GM21360 (cell line): ENCODE measurements at regions not wholly inside any gene's neighbourhood (a gene's known extent, or its start where the extent isn't known, plus 50 kb on each side); places are given as distances from the start of the nearest gene placed in this dataset.
"Not testable (repeated sequence)": the region's sequence is repeated elsewhere in the genome, so short reads cannot be mapped to it uniquely, and the experiment has no call there.

Experiments used
- ATAC-seq: cut with Tn5 transposase; IDR thresholded peaks from one replicate; pipeline ENCODE4 v1.9.1; 2021; ENCODE audit warnings: mild to moderate bottlenecking, moderate library complexity; ENCODE audit not compliant: unreplicated experiment

- ATAC-seq: no peak
Observed at GRCh38 chr11:106480581-106481190, 403.2 kb downstream of the AASDHPPT start.

- no peak for ATAC-seq
Observed at GRCh38 chr11:106482917-106483785, 405.7 kb downstream of the AASDHPPT start.

GRCh38 chr11:106491751-106492150 is 414.3 kb downstream of the AASDHPPT start:
- no peak for ATAC-seq

GRCh38 chr11:106493751-106494150 is 416.3 kb downstream of the AASDHPPT start:
- ATAC-seq: no peak

GRCh38 chr11:106495046-106495445 is 417.6 kb downstream of the AASDHPPT start:
- no peak for ATAC-seq

GRCh38 chr11:106496677-106497076 is 419.2 kb downstream of the AASDHPPT start:
- no peak for ATAC-seq

GRCh38 chr11:106497321-106497720 is 419.9 kb downstream of the AASDHPPT start:
- ATAC-seq: no peak

- no peak for ATAC-seq
Observed at GRCh38 chr11:106497822-106498221, 420.4 kb downstream of the AASDHPPT start.

- ATAC-seq: no peak
Observed at GRCh38 chr11:106503901-106504300, 426.4 kb downstream of the AASDHPPT start.

GRCh38 chr11:106507645-106508306 is 430.3 kb downstream of the AASDHPPT start:
- ATAC-seq: no peak

GRCh38 chr11:106514706-106515105 is 437.2 kb downstream of the AASDHPPT start:
- ATAC-seq: no peak

- ATAC-seq: no peak
Observed at GRCh38 chr11:106517426-106517825, 440.0 kb downstream of the AASDHPPT start.

- ATAC-seq: no peak
Observed at GRCh38 chr11:106520146-106520912, 442.9 kb downstream of the AASDHPPT start.

GRCh38 chr11:106520920-106521319 is 443.5 kb downstream of the AASDHPPT start:
- no peak for ATAC-seq

GRCh38 chr11:106523171-106523570 is 445.7 kb downstream of the AASDHPPT start:
- ATAC-seq: no peak

GRCh38 chr11:106523921-106524320 is 446.5 kb downstream of the AASDHPPT start:
- no peak for ATAC-seq

GRCh38 chr11:106524436-106524835 is 447.0 kb downstream of the AASDHPPT start:
- ATAC-seq: no peak

- not testable (repeated sequence) for ATAC-seq
Observed at GRCh38 chr11:106531648-106532047, 454.2 kb downstream of the AASDHPPT start.

- no peak for ATAC-seq
Observed at GRCh38 chr11:106533046-106533445, 455.6 kb downstream of the AASDHPPT start.

GRCh38 chr11:106540001-106540400 is 462.5 kb downstream of the AASDHPPT start:
- ATAC-seq: no peak

- no peak for ATAC-seq
Observed at GRCh38 chr11:106548406-106548805, 469.9 kb downstream of the GUCY1A2 start.
